ENCODE measurements at regions not wholly inside any gene's neighbourhood (a gene's known extent, or its start where the extent isn't known, plus 50 kb on each side); places are given as distances from the start of the nearest gene placed in this dataset.

DNA sequence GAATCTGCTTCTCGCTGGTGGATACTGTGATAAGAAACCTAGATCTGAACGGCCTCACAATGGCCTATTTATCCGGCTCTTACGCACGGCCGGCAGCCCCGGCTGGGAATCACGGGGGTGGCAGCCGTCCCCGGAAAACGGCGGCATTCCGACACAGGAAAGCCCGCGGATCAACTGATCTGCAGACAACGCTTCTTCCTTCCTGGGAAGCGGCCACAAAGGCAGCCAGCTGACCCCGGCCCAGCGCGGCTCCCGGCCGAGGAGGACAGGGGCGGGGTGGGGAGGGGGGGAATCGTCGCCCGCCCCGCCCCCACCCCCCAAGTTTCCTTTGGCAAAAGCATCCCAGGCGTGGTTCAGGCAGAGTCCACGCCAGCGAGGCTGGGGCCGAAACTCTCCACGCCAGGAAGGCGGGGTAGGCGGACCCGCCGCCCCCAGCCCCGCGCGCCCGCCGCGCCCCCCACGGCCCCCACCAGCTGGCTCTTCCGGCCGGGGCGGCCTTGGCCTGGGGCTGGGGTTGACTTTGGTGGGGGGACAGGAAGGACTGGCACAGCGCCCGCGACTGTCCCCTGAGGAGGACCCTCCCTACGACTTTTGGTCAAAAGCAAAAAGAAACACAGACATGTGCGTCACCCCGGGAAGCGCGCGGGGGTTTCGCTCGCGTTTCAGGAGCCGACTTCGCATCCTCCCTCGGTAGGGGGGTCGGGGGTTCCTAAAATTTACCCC lies 247.7 kb upstream of the ANKRD55 start:
- DNase-seq (peak; percentile 72), ATAC-seq (peak; percentile 58)
- H3K4me3 ChIP-seq: peak overlapping the region; percentile 64
- TF ChIP-seq, protein P1, sequence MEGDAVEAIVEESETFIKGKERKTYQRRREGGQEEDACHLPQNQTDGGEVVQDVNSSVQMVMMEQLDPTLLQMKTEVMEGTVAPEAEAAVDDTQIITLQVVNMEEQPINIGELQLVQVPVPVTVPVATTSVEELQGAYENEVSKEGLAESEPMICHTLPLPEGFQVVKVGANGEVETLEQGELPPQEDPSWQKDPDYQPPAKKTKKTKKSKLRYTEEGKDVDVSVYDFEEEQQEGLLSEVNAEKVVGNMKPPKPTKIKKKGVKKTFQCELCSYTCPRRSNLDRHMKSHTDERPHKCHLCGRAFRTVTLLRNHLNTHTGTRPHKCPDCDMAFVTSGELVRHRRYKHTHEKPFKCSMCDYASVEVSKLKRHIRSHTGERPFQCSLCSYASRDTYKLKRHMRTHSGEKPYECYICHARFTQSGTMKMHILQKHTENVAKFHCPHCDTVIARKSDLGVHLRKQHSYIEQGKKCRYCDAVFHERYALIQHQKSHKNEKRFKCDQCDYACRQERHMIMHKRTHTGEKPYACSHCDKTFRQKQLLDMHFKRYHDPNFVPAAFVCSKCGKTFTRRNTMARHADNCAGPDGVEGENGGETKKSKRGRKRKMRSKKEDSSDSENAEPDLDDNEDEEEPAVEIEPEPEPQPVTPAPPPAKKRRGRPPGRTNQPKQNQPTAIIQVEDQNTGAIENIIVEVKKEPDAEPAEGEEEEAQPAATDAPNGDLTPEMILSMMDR (IDR thresholded peaks at IDR 0.05): no peak
- no peaks in the 10 kb centered on the region for H3K27me3 ChIP-seq
- peak overlapping the region; percentile 87 for H3K27ac ChIP-seq
- intact Hi-C loops (cut with DNase I): no loop called here
- no peaks in the 10 kb centered on the region for H3K9me3 ChIP-seq
- H3K4me1 ChIP-seq: peaks cover 19% of the 10 kb centered on the region
- H3K36me3 ChIP-seq: no peaks in the 10 kb centered on the region

DNA sequence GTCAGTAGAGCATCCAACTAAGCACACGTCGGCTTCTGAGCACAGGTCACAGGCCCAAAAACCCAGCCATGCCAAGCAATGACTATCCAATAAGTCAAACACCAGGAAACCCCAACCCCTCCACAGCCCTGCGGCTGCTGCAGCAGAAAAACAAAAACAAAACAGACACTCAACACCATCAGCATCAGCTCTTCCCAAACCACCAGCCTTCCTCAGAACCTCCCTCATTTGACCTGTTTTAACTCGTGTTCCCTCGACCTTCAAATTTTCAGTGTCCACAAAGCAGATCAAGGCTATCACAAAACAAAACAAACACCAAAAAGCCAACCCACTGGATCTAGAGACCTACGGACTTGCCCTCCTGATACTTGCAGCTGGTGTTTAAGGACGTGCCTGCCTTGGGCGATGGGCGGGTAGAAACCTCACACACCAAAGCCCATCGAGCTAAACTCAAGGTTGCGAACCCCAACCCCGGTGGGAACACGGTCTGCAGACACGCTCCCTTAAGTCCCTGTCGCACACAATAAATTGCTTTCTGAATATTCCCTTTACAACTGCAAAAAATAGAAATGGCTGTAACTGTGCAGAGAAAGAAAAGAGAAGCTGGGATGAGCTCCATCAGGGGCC lies 247.1 kb upstream of the ANKRD55 start:
- Histone ChIP-seq H3K4me1 (peaks cover 19% of the 10 kb centered on the region), H3K9me3 (no peaks in the 10 kb centered on the region), H3K36me3 (no peaks in the 10 kb centered on the region), H3K4me3 (peak overlapping the region; percentile 64), H3K27ac (peak overlapping the region; percentile 87), H3K27me3 (no peaks in the 10 kb centered on the region)
- DNase-seq (no peak), ATAC-seq (no peak)
- intact Hi-C loops (cut with DNase I): no loop called here
- TF ChIP-seq, protein P1 (IDR thresholded peaks at IDR 0.05): no peak

DNA sequence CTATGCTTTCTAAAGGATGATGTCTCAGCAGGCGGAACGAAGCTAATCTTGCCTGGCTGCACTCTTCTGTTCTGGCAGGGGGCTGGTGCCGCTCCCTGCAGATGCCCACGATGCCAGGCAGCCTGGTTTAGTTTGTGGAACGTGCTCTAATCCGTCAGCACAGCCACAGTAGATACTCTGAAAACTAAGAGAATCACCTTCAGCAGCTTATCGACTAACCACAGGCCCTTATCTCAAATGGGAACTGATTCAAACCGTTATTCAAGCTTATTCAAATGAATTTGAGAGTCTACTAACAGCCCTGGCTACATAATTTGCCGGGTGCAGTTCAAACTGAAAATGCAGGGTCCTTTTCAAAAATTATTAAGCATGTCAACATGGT lies 246.6 kb upstream of the ANKRD55 start:
- intact Hi-C loops (cut with DNase I): no loop called here
- no peak for ATAC-seq
- H3K4me3 ChIP-seq: no peak overlapping the region
- H3K27ac ChIP-seq: peak overlapping the region; percentile 87
- H3K27me3 ChIP-seq: no peaks in the 10 kb centered on the region
- DNase-seq: no peak
- no peaks in the 10 kb centered on the region for H3K36me3 ChIP-seq
- TF ChIP-seq, protein P1 (IDR thresholded peaks at IDR 0.05): no peak
- no peaks in the 10 kb centered on the region for H3K9me3 ChIP-seq
- peaks cover 19% of the 10 kb centered on the region for H3K4me1 ChIP-seq

DNA sequence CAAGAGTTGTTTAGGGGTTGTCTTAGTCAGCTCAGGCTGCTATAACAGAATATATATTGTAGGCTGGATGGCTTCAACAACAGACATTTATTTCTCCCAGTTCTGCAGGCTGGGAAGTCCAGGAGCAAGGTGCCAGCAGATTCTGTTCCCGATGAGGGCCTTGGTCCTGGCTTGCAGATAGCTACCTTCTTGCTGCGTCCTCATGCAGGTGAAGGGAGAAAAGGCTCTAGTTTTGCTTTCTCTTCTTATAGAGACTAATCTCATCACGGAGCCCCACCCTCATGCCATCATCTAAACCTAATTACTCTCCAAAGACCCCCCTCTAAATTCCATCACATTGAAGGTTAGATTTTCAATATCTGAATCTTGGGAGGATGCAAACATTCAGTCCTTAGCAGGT lies 246.0 kb upstream of the ANKRD55 start:
- TF ChIP-seq, protein P1 (IDR thresholded peaks at IDR 0.05): no peak
- ATAC-seq (no peak), DNase-seq (no peak)
- peaks cover 19% of the 10 kb centered on the region for H3K4me1 ChIP-seq
- no peak overlapping the region for H3K27ac ChIP-seq
- no peak overlapping the region for H3K4me3 ChIP-seq
- no peaks in the 10 kb centered on the region for H3K36me3 ChIP-seq
- intact Hi-C loops (cut with DNase I): no loop called here
- H3K9me3 ChIP-seq: no peaks in the 10 kb centered on the region
- H3K27me3 ChIP-seq: no peaks in the 10 kb centered on the region

DNA sequence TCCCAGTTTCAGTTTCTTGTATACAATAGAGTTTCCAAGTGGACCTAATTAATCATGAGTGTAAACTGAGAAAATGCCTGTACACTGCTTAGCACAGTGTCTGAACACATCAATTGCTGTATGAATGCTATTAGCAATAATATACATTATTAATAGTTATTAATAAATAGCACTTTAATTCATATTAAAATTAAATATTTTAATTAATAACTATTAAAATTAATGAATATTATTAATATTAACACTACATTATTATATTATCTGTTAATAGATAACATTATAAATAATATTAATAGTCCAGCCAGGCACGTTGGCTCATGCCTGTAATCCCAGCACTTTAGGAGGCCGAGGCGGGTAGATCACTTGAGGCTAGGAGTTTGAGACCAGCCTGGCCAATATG lies 244.9 kb upstream of the ANKRD55 start:
- no peak overlapping the region for H3K4me3 ChIP-seq
- TF ChIP-seq, protein P1 (IDR thresholded peaks at IDR 0.05): no peak
- ATAC-seq: no peak
- no peak overlapping the region for H3K27ac ChIP-seq
- intact Hi-C loops (cut with DNase I): no loop called here
- peaks cover 19% of the 10 kb centered on the region for H3K4me1 ChIP-seq
- no peaks in the 10 kb centered on the region for H3K9me3 ChIP-seq
- no peaks in the 10 kb centered on the region for H3K27me3 ChIP-seq
- DNase-seq: no peak
- no peaks in the 10 kb centered on the region for H3K36me3 ChIP-seq

Measured in upper lobe of right lung (tissue), 1 donor.